HG03520 (cell line): ENCODE measurements at regions not wholly inside any gene's neighbourhood (a gene's known extent, or its start where the extent isn't known, plus 50 kb on each side); places are given as distances from the start of the nearest gene placed in this dataset.

Source experiments
- ATAC-seq: cut with Tn5 transposase; IDR thresholded peaks from one replicate; pipeline ENCODE4 v1.9.1; 2021; ENCODE audit warnings: mild to moderate bottlenecking, moderate library complexity; ENCODE audit not compliant: unreplicated experiment

DNA sequence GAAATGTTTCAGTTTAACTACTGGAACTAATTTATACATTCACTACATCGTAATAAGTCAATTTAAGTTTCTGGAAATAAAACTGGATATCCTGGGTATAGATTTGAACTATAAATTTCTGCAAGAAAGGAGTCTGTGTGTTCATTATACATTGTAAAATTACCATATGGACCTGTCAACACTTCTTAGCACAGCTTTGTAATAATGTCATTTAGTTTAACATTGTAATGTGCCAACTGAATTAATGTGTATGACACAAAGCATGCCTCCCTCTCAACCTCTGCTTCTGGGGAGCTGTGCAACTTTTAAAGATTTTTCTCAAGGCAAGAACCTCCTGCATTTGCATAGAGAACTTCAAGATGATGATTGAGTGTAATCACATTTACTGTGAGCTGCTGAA, 213.7 kb upstream of the GALNT5 start:
- ATAC-seq, result no peak

DNA sequence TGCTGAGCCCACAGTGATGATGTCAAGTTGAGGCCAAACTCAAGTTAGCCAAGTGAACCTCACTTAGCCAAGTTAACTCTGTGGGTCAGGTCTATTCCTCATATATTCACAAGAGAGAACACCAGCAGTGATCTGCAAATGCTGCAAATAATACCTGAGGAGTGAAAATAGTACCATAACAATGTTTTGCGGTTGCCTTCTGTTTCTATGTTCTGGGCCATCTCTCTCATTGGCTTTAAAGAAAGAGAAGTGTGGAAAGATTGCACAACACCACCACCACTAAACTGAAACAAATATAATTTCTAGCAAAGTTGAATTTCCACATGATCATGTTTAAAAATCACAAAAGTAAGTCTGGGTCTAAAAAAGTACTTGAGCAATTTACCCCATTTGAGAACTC, 211.1 kb upstream of the GALNT5 start:
- ATAC-seq, result no peak

DNA sequence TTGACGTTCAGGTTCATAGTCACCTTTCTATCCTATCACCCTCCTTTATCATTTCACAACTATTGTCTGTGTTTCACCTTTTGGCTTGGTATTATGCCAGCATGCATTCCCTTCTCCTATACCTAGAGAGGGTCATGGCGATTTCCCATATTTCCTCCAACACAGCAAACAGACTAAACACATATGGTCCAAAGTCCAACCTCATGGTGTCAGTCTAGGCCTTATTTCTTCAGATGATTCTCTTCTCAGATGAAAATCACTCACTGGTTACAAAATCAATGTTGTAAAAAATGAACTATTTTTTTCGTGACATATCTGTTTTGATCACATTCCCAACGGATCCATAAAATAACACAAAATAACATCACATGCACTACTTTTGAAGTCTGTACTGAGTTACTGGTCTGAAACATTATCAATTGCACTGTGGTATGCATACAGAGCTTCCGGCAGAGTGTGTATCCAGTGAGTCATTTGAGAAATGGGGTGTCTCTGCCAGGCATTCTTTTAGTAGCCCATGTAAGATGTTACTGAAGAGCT, 204.8 kb upstream of the GALNT5 start:
- no peak for ATAC-seq

GRCh38 chr2:157053876-157054275, 203.6 kb upstream of the GALNT5 start:
- ATAC-seq, result no peak

- ATAC-seq, result no peak
Observed at GRCh38 chr2:157055660-157056199, 201.8 kb upstream of the GALNT5 start.

- ATAC-seq, result no peak
Observed at GRCh38 chr2:157056200-157056676, 201.3 kb upstream of the GALNT5 start.

- ATAC-seq, result no peak
Observed at GRCh38 chr2:157058161-157058560, 199.3 kb upstream of the GALNT5 start.

GRCh38 chr2:157059036-157059435, 198.5 kb upstream of the GALNT5 start:
- ATAC-seq, result no peak

DNA sequence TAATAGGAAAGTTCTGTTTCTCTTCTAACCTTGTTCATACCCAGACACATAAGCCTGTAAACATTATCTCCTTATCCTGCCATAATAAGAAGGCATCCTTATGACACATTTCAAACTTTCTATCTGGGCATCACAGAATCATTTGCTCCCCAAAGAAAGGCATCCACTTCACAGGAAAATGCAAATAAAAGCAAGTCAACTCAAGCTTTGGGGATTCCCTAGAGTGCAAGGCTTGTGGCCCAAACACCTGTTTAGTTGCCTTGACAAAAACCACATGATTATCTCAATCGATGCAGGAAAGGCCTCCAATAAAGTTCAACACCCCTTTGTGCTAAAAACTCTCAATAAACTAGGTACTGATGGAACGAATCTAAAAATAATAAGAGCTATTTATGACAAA, 195.7 kb upstream of the GALNT5 start:
- ATAC-seq, result peak; percentile 92

GRCh38 chr2:157067562-157067961, 189.9 kb upstream of the GALNT5 start:
- no peak for ATAC-seq

- no peak for ATAC-seq
Observed at GRCh38 chr2:157068237-157068636, 189.3 kb upstream of the GALNT5 start.

DNA sequence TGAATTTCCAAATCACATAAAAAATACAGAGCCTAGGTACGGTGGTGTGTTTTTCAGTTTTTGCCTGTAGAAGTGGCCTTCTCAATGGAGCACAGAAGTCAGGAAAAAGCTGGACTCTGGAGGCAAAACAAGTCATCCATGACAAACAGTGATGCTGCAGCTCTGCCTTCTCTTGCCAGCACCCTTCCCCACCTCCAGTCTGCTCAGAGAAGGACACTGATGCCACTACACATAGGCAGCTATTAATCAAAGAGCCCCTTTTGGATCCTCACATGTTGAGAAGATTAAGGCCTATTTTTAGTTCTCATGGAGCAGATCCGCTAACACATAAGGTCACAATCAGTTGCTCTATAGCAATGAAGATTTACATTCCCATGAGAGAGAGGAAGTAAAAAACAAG, 181.6 kb upstream of the GALNT5 start:
- ATAC-seq, result no peak

GRCh38 chr2:157076526-157077161, 180.9 kb upstream of the GALNT5 start:
- peak; percentile 69 for ATAC-seq

DNA sequence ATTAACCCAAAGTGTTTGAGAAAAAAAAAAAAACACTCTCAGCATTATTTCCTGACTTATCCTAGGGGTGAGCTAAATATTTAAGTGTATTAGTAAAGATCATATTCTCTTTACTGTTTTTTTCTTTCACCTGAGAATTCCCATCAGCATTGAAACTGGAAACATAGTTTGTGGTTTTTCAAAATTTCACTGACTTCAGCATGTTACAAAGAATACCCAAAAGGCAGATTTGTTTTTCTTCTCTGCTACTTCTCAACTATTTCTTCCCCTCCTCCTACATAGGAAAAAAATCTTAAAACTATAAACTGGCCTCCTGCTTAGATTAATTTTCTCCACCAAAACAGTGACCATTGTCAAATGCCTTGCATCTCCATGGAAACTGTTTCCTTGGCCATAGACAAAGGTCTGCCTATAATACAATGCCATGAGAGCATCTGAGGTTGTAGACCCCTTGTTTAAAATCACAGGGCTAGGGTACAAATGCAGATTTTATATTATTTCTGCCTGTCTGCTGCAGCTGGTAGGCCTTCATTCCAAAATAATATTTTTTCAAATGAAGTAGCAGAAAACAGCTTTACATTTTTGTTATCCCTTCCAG, 179.7 kb upstream of the GALNT5 start:
- ATAC-seq, result no peak

DNA sequence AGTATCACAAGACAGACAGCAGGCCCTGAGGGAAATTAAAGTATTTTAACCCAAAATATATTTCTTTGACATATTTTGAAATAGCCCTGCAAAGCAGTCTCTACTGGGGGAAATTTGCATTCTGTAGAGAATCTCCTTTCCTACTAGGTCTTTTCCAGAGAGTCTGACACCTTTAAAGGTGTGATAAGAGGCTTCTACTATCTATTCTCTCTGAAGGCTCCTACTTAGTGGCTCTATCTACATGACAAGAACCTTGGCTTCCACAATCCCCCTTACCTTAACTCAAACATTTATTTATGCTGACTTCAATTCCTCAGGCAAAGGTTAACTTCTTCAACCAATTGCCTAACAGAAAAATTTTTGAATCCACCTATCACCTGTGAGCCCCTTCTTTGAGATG, 174.6 kb upstream of the GALNT5 start:
- ATAC-seq, result no peak

- ATAC-seq, result no peak
Observed at GRCh38 chr2:157085522-157085921, 172.0 kb upstream of the GALNT5 start.

DNA sequence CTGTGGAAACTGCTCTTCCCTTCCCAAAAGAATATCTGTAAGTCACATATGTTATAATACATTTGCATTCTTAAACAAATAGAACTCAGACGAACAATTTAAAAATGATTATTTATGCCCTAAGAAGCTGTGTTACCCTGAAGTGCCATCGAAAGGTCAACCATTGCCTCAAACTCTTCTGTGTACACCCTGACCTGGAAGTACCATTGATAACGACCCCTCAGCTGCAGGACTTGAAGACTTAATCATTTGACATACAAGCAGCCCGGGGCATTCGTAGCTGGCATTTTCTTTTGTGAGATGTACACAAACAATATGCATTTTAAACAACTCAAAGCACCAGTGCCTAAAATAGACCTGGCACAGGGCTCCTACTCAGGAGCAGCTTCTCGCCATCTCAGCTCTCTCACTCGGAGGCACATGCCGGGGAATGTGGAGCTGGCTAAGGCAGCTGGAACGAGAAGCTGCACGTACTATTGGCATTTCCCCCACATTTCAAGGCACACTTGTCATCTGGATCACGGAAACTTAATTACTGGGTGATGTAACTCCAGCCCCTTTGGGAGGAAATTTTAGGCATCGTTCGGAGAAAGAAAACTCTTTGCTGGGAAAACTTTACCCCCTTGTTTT, 170.0 kb upstream of the GALNT5 start:
- no peak for ATAC-seq

- ATAC-seq, result no peak
Observed at GRCh38 chr2:157093666-157094065, 163.8 kb upstream of the GALNT5 start.

DNA sequence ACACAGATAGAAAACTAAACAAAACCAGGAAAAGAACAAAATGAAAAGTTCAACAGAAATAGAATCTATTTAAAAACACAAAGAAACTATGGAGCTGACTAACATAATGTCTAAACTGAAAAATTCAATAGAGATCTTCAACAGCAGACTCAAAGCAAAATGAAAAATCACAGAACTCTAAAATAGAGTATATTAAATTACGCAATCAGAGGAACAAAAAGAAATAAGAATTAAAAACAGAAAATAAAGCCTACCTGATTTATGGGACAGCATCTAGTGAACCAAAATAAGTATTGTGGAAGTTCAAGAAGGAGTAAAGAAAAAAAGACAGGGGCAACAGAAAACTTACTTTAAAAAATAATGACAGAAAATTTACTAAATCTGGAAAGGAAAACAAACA, 152.1 kb upstream of the GALNT5 start:
- no peak for ATAC-seq

DNA sequence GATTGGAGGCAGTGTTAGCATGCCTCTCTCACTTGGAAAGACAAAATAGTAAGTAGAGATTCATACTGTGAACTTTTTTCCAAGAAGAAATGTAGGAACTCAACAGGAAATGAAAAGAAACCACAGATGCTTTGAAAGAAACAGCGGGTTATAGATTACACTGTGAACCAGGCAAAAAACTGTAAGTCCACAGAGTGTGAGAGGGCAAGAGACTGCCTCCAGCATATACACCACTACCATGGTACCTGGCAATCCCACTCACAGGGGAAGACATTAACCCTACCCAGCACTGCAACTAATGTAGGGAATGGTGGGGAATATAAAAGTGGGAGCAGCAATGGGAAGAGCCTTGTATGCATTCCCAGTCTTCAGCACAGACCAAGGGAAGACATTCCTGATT, 150.6 kb upstream of the GALNT5 start:
- no peak for ATAC-seq

DNA sequence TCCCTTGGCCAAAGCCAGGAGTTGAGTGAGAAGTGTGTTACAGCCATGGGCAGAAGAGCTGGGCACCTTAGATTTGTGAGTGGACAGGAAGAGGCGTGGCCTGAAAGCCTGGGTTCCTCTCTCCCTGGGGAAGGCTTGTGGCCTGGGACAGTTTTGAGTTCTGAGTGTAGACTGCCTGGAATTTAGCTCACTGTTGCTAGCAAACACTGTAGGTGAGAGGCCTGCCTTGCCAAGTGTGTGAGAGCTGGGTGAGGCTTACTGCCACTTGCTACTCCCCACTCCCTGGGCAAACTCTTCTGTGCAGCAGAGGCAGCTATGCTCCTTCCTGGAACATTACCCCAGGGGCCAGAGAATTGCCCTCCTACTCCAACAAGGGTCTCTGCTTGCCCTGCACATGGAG, 150.0 kb upstream of the GALNT5 start:
- ATAC-seq, result no peak

GRCh38 chr2:157107877-157108276, 149.6 kb upstream of the GALNT5 start:
- ATAC-seq, result no peak
